ENCODE measurements at regions not wholly inside any gene's neighbourhood (a gene's known extent, or its start where the extent isn't known, plus 50 kb on each side); places are given as distances from the start of the nearest gene placed in this dataset.

DNA sequence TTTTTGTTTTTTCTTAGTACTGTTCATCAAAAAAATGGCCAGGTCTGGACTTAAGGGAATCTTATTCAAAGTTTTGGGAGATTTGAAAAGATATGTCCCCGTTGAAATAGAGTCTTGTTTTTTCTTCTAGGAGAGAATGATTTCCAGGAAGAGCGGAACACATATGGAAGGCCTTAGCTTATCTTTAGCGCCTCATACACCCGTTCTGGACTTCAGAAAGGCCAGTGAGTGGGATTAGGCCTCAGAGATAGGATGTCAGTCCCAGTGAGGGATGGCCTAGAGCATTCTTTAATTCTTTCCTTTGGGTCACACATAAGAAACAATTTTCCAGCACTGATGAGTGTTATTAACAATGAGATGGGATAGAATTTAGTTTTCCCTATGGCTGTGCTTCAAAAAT is 54.5 kb upstream of the HAND2 start:
- no peak overlapping the region for H3K27ac ChIP-seq
- H3K4me3 ChIP-seq, result no peak overlapping the region
